ENCODE measurements at regions not wholly inside any gene's neighbourhood (a gene's known extent, or its start where the extent isn't known, plus 50 kb on each side); places are given as distances from the start of the nearest gene placed in this dataset.

DNA sequence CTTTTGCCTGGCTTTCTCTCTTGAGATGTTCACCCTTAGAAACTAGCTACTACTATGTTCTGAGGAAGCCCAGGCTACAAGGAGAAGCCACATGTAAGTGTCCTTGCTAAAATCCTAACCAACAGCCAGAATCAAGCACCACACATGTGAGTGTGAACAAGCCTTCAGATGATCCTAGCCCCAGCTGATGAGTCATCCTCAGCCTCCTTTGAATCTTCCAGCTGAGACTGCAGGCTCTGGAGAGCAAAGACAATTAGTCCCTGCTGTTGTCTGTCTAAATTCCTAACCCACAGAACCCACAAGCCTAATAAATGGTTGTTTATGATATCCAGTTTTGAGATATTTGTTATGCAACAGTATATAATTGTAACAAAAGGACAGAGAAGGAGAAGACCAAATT lies 92.8 kb upstream of the TAC1 start:
- DNase-seq = peak; percentile 3

DNA sequence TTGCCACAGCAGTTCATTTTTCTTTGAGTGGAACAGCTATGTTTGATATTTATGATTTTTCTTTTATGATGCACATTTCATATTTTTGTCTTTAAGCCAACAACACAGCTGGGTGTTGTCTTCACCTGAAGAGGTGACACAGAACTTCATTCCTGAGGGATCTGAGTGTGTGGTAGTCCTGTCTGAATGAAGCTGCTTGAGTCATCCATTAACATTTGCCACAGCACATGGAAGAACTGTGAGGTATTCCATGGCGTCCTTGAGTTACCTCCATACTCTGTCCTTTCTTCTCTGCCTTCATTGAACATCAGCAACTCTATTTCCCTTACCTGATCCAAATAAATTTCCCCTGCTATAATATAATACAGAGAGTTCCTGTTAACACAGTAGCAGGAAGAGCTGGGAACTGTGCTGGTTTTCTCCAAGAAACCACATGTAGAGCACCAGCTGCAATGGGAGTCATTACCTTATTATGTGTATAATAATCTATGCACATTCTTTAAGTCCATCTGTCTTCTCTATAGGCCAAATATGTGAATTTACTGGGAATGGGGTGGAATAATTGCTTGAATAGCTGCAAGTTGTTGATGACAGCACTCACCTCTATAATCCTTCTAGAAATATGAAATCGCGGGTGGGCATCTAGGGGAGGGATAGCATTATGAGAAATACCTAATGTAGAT lies 72.4 kb upstream of the TAC1 start:
- DNase-seq = no peak

DNA sequence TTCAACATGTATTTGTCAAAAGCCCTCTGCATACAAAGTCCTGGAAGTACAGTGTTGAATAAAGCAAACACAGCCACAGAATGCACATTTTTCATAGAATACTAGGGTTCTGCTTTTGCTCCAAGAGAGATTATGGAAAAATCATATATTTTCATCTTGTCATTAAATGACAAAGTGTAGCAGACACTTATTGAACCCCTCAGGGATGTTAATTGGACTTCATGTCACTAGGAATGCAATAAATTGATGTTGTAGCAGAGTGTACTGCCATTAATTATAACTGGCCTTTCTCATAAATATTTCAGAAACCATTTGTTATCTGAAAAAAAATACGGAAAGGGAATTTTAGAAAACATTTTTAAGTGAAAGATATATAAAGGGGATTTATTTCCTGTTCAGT lies 64.5 kb upstream of the TAC1 start:
- DNase-seq = no peak

DNA sequence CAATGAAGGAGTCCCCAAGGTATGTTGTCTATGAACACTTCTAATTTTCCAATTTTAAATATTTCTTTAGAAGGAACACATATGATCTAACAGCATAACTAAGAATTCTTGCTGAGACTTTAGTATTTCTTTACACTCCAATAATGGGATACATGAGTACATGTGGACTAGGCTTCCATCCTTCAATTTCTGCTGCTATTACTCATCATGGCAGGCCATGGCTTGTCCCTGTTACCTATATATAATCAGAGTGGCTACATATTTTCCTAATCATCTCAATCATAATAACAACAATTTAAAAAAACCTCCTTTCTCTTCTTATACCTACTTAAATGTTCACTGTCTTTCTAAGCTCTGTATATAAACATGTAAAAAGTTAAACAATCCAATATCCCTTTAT lies 60.3 kb upstream of the TAC1 start:
- DNase-seq = no peak

DNA sequence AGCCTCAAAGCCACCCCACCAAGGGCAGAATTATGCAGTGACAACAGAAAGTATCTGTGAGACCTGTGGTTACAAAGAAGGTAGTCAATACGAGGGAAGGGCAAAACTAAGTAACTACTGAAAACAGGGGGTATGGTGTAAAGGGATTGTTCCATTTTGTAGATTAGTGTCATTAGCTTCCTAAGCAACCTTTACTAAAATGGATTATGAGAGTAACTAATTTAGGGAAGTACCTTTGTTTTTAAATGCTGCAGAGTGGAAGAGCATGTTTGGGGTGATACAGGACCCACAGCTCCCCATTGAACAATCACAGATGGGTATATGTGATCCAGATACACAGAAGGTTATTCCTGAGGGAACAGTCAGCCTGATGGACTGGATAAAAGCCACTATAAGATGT lies 51.3 kb upstream of the TAC1 start:
- no peak for DNase-seq

Data from skin of body (tissue), 1 donor.